ENCODE measurements at regions not wholly inside any gene's neighbourhood (a gene's known extent, or its start where the extent isn't known, plus 50 kb on each side); places are given as distances from the start of the nearest gene placed in this dataset.

DNA sequence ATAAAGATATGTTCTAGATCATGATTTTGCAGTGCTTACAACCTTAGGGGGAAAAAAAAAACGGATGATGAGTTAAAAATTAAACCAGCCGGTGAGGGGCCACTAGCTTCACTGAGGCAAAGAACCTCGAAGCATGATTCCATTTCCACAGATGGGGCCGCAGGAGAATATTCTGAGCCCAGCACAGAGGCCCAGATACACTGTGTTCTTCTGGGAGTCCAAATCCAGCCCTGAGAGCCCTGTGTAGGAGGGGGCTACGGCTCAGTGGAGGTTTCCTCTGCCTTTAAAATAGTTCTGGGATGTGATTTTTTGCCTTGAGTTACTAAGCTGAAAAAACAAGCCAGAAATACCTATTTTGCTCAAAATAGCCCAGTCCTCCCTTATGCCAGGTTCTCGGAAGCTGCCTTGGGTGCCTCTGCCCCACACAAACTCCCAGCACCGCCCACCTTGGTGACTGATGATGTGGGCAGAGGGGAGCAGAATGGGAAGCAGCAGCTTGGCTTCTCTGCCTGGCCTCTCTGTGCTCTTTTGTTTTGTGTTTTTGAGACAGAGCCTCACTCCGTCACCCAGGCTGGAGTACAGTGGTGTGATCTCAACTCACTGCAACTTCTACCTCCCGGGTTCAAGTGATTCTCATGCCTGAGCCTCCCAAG, 105.4 kb upstream of the BCL2L14 start:
- TF ChIP-seq EZH2 (IDR thresholded peaks at IDR 0.05; ENCODE audit: low read length, missing control alignments) (no peak), CTCF (conservative IDR thresholded peaks at IDR 0.05 in 1 of 2, IDR thresholded peaks at IDR 0.05 in 1 of 2; ENCODE audit: low read depth in 1 of 2, low read length in 2 of 2) (no peak)
